Heart right ventricle (tissue), 16 donors: ENCODE measurements at regions not wholly inside any gene's neighbourhood (a gene's known extent, or its start where the extent isn't known, plus 50 kb on each side); places are given as distances from the start of the nearest gene placed in this dataset.

ENCODE experiments used
- ATAC-seq, 8 donors: fragments of 200-7000 bp; cut with Tn5 transposase; one replicate each; pipeline ENCODE4 v1.9.1; 2020; ENCODE audit warnings: mild to moderate bottlenecking in 8 of 8, moderate library complexity in 8 of 8, moderate number of reproducible peaks in 1 of 8
- DNase-seq, 2 donors: peaks; one replicate each; pipeline ENCODE4 v3.0.0-alpha.2; 2020
- H3K27ac ChIP-seq, 10 donors: fragments of 200-600 bp; sonication (generic) in 2 of 10; one replicate each; pipeline versions ENCODE4 v1.5.0 to v1.8.0; 2020 to 2022; ENCODE audit warnings: mild to moderate bottlenecking in 3 of 10
- H3K27me3 ChIP-seq, 7 donors: fragments of 200-600 bp; one replicate each; pipeline ENCODE4 v1.8.0; 2021 to 2022; ENCODE audit warnings: mild to moderate bottlenecking in 2 of 7
- H3K36me3 ChIP-seq, 9 donors: fragments of 200-600 bp; sonication (generic) in 1 of 9; one replicate each; pipeline versions ENCODE4 v1.5.0 to v1.8.0; 2020 to 2022; ENCODE audit warnings: mild to moderate bottlenecking in 2 of 9
- H3K4me1 ChIP-seq, 9 donors: fragments of 200-600 bp; sonication (generic) in 1 of 9; one replicate each; pipeline versions ENCODE4 v1.5.0 to v1.8.0; 2020 to 2022; ENCODE audit warnings: mild to moderate bottlenecking in 4 of 9
- H3K4me3 ChIP-seq, 10 donors: fragments of 200-600 bp; sonication (generic) in 2 of 10; one replicate each; pipeline versions ENCODE4 v1.5.0 to v1.8.0; 2020 to 2022; ENCODE audit warnings: mild to moderate bottlenecking in 7 of 10, moderate library complexity in 2 of 10
- H3K9me3 ChIP-seq, 11 donors: fragments of 200-600 bp in 10 of 11; sonication (generic) in 2 of 11; one replicate each; pipeline versions ENCODE4 v1.5.0 to v1.8.0; 2013 to 2022; ENCODE audit warnings: mild to moderate bottlenecking in 2 of 11, control low read depth in 1 of 11, moderate library complexity in 1 of 11
- CTCF ChIP-seq, 9 donors: fragments of 200-600 bp; sonication (generic) in 2 of 9; IDR thresholded peaks; one replicate each; pipeline versions ENCODE4 v1.5.0 to v1.8.0; 2021 to 2022; ENCODE audit warnings: antibody characterized with exemption in 9 of 9, mild to moderate bottlenecking in 5 of 9, moderate library complexity in 1 of 9
- WGBS, 2 donors: extraction: QIAGEN DNeasy Blood & Tissue Kit; methylation state at CpG; one replicate each; pipeline ENCODE4 v1.1.7; 2013; ENCODE audit warnings: inconsistent platforms in 1 of 2; 5-methylcytosine and 5-hydroxymethylcytosine counted together
- intact Hi-C, 10 donors: fragments of 100-400 bp; cut with DNase I; formaldehyde crosslinking; loops; one replicate each; pipeline versions ENCODE4 v1.11.1 to v1.14.2; 2022
- donor health status: Arrhythmogenic right ventricular cardiomyopathy.
- donor health status: ischemic (EF 13 %, LVEDD 7.1; RV severe dilation, severe dysfunction).
- donor health status: healthy with polysubstance abuse.
- donor health status: DM: no; HTN: yes; CAD: no.
- donor health status: DM: no; HTN: no; CAD: no.
- donor health status: ischemic (EF 25% LVEDD 6.9; RV normal size, moderate dysfunction).
- donor health status: ischemic (EF 25% LVEDD 5.7; RV mildly dilated, moderate dysfunction).
- donor health status: healthy.
- donor health status: DM: yes; HTN: yes; CAD: no.
- donor health status: Ischemic cardiomyopathy.
- donor health status: ischemic (EF 35%, LVEDD 5.7; RV mildly dilated, moderate dysfunction).
- donor health status: nonischemic (EF 11% LVEDD 7.7; RV severe dilation, severe dysfunction).
- donor health status: DM: yes; HTN: yes; CAD: no.
- donor health status: PGD.
- donor health status: ischemic (EF 29% LVEDD 5.4; RV normal size, mild dysfunction).
- donor health status: nonischemic (EF 23%, LVEDD 6.1; RV moderate dilation, normal function).

GRCh38 chr2:129678751-129679150 lies 300.7 kb upstream of the RAB6C start:
- DNase-seq (no peak), ATAC-seq (no peak)
- H3K27me3 ChIP-seq = peaks cover 0 to 12% (median 2%) of the 10 kb centered on the region in 7 donors
- WGBS, 2 donors = 88% methylated on average over 9 of the region's 9 CpGs
- TF ChIP-seq CTCF (IDR thresholded peaks at IDR 0.05) = no peak
- no peak overlapping the region for H3K4me3 ChIP-seq
- no peaks in the 10 kb centered on the region for H3K36me3 ChIP-seq
- H3K4me1 ChIP-seq = no peaks in the 10 kb centered on the region
- H3K27ac ChIP-seq = no peak overlapping the region
- H3K9me3 ChIP-seq = no peaks in the 10 kb centered on the region
- intact Hi-C loops = no loop called here

GRCh38 chr2:129681788-129682187 lies 297.7 kb upstream of the RAB6C start:
- Histone ChIP-seq H3K9me3 (no peaks in the 10 kb centered on the region), H3K4me3 (no peak overlapping the region), H3K4me1 (no peaks in the 10 kb centered on the region), H3K27ac (no peak overlapping the region), H3K27me3 (peaks cover 0 to 12% (median 2%) of the 10 kb centered on the region in 7 donors), H3K36me3 (no peaks in the 10 kb centered on the region)
- TF ChIP-seq CTCF (IDR thresholded peaks at IDR 0.05) = no peak
- 72 to 81% methylated on average over 1 of the region's 1 CpG for whole genome bisulfite sequencing, 2 donors
- DNase-seq = no peak
- ATAC-seq = no peak
- intact Hi-C loops = loop anchor here in 1 of 10 donors (5.0 kb wide), 1 partner anchor 44 kb away; no protein-coding TSS in a partner anchor

GRCh38 chr2:129689653-129690448 lies 289.6 kb upstream of the RAB6C start:
- H3K36me3 ChIP-seq = no peaks in the 10 kb centered on the region
- H3K4me1 ChIP-seq = no peaks in the 10 kb centered on the region
- peaks cover 0 to 9% (median 0%) of the 10 kb centered on the region in 7 donors for H3K27me3 ChIP-seq
- intact Hi-C loops = no loop called here
- no peak for TF ChIP-seq CTCF (IDR thresholded peaks at IDR 0.05)
- WGBS, 2 donors = 79 to 84% methylated on average over 4 of the region's 4 CpGs
- H3K4me3 ChIP-seq = no peak overlapping the region
- H3K9me3 ChIP-seq = peaks cover 0 to 42% (median 8%) of the 10 kb centered on the region in 11 donors
- DNase-seq (no peak), ATAC-seq (no peak)
- no peak overlapping the region for H3K27ac ChIP-seq

- H3K4me1 ChIP-seq = no peaks in the 10 kb centered on the region
- H3K4me3 ChIP-seq = no peak overlapping the region
- intact Hi-C loops = no loop called here
- DNase-seq (no peak), ATAC-seq (no peak)
- H3K27me3 ChIP-seq = no peaks in the 10 kb centered on the region
- 80 to 86% methylated on average over 3 of the region's 3 CpGs for WGBS, 2 donors
- H3K36me3 ChIP-seq = no peaks in the 10 kb centered on the region
- no peak for TF ChIP-seq CTCF (IDR thresholded peaks at IDR 0.05)
- peaks cover 0 to 28% (median 8%) of the 10 kb centered on the region in 11 donors for H3K9me3 ChIP-seq
- no peak overlapping the region for H3K27ac ChIP-seq
These were observed 284.0 kb upstream of the RAB6C start for GRCh38 chr2:129695496-129695895.
